ENCODE measurements at regions not wholly inside any gene's neighbourhood (a gene's known extent, or its start where the extent isn't known, plus 50 kb on each side); places are given as distances from the start of the nearest gene placed in this dataset.

DNA sequence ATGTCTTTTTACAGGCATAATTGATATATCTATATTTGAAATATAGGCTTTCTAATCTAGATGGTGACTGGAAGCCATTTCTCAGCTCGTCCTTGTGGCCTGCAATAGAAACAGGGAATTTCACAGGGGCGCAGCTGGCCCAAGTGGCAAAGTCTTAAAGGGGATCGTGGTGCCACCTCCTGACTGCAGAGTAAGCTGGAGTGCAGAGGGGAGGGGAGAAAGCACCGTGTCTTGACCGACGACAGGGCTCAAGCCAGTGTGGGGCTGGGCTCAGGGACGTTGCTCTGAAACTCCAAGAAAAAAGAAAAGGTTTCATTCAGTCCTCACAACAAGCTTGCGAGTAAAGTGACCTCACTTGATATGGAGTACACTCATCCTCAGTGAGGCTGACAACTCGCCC is 255.1 kb downstream of the DCDC2C start:
- no peak for DNase-seq (ENCODE audit: low read depth)
- H3K4me3 ChIP-seq (ENCODE audit: low read depth, low read length): no peak overlapping the region
- TF ChIP-seq, protein P1, sequence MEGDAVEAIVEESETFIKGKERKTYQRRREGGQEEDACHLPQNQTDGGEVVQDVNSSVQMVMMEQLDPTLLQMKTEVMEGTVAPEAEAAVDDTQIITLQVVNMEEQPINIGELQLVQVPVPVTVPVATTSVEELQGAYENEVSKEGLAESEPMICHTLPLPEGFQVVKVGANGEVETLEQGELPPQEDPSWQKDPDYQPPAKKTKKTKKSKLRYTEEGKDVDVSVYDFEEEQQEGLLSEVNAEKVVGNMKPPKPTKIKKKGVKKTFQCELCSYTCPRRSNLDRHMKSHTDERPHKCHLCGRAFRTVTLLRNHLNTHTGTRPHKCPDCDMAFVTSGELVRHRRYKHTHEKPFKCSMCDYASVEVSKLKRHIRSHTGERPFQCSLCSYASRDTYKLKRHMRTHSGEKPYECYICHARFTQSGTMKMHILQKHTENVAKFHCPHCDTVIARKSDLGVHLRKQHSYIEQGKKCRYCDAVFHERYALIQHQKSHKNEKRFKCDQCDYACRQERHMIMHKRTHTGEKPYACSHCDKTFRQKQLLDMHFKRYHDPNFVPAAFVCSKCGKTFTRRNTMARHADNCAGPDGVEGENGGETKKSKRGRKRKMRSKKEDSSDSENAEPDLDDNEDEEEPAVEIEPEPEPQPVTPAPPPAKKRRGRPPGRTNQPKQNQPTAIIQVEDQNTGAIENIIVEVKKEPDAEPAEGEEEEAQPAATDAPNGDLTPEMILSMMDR (conservative IDR thresholded peaks at IDR 0.05; ENCODE audit: low read depth, low read length): no peak

DNA sequence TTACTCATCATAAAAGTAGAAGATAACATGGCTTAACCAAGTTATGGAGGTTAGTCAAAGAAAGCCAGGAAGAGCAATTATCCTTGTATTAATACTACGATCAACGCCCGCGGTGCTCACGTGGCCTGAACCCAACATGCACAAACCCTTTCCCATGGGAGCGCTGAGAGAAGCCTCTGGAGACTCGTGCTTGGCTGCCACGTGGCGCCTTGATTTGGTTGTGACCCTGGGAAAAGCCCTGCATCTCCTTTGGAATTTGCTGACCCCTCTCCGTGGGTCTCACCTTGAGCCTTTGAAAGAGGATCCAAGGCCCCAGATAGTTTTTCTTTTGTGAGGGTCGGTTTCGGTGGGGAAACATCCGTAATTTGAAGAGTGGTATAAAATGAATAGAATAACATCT is 255.6 kb downstream of the DCDC2C start:
- TF ChIP-seq, protein P1 (conservative IDR thresholded peaks at IDR 0.05; ENCODE audit: low read depth, low read length): no peak
- H3K4me3 ChIP-seq (ENCODE audit: low read depth, low read length): no peak overlapping the region
- DNase-seq (ENCODE audit: low read depth): no peak

DNA sequence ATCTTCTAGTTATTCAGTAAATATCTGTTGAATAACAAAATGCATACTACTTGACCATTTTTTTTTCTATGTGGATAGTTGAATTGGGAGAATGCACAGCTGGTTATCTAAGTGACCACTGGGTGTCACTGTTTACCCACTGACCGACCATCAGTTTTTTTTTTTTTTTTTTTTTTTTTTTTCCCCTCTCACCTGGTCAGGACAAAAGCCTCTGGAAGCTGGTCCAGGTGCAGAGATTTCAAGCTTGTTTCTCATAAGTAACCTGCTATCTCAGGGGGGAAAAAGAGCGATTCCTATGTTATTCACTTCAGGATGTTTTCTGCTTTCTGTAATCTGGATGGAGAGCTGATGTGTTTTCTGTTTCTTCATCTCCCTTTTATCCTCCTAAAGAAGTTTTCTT is 256.0 kb downstream of the DCDC2C start:
- no peak overlapping the region for H3K4me3 ChIP-seq (ENCODE audit: low read depth, low read length)
- peak; percentile 57 for DNase-seq (ENCODE audit: low read depth)
- TF ChIP-seq, protein P1 (conservative IDR thresholded peaks at IDR 0.05; ENCODE audit: low read depth, low read length): peak; percentile 79

DNA sequence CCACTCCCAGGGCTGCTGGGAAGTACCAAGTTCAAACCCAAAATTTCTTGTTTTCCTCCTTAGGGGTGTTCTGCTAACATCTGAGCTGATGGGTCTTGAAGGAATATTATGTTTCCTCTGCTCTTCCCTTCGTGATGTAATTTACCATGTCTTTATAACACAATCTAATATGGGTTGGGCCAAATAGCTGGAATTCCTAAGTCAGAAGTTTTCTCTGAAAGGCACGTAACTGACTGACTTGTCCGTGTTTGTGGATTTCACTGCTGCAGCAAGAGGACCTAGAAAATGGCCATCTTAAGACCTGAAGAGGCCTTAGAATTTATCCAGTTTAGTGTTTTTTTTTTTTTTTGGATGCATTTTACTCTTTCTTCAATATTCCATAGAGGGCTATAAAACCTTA is 256.7 kb downstream of the DCDC2C start:
- DNase-seq (ENCODE audit: low read depth): peak; percentile 14
- no peak overlapping the region for H3K4me3 ChIP-seq (ENCODE audit: low read depth, low read length)
- TF ChIP-seq, protein P1 (conservative IDR thresholded peaks at IDR 0.05; ENCODE audit: low read depth, low read length): no peak

DNA sequence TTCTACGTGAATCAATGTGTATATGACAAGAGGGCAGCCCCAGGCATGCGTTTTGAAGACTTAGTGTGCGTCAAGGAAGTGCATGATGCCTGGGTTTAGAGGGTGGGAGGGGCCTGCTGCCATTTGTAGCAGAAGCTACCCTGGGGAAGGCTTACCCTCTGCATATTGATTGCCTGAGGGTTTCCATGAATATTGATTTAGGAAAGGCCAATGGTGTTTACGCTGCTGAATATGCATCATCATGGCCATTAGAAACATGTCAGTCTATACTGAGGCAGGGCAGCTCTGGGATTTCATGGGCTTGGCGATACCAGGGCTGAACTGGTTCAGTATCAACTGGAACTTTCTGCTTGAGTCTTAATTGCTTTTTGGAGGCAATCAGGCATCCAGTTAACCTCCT is 259.3 kb downstream of the DCDC2C start:
- TF ChIP-seq, protein P1 (conservative IDR thresholded peaks at IDR 0.05; ENCODE audit: low read depth, low read length): no peak
- H3K4me3 ChIP-seq (ENCODE audit: low read depth, low read length): no peak overlapping the region
- no peak for DNase-seq (ENCODE audit: low read depth)

DNA sequence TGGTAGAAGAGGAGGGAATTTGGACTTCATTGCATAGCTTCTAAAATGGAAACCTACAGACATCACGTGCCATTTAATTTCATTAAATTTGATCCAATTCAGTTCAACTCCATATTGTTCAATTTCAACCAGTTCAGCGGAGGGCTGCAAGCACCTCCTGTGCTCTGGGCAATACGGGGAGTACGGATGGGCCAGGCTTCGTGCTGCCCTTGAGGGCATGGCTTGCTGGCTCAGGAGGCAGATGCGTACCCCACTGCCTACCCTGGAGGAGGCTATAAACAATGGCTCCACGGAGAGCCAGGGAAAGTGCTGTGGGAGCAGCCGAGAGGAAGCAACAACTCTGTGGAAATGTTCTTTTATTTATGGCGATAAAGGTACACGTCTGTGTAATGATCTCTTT is 261.8 kb downstream of the DCDC2C start:
- TF ChIP-seq, protein P1 (conservative IDR thresholded peaks at IDR 0.05; ENCODE audit: low read depth, low read length): no peak
- DNase-seq (ENCODE audit: low read depth): no peak
- no peak overlapping the region for H3K4me3 ChIP-seq (ENCODE audit: low read depth, low read length)

DNA sequence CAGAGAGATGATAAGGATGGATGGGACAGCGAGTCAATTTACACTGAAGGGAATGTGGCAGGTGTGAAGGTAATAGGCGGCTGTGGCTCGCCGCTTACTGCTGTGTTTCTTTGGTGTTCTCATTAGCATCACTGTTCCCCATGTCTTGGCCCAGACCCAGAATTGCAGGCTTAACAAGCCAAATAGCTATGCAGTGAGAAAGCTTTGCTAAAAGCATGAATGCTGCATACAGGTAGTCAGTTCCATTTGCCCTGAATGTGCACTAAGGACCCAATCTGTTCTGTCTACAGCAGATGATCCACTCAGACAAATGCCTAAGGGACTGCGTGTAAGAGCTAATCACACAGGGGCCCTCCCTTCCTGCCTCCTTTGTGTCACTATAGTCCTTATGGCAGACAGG is 262.6 kb downstream of the DCDC2C start:
- no peak for DNase-seq (ENCODE audit: low read depth)
- no peak overlapping the region for H3K4me3 ChIP-seq (ENCODE audit: low read depth, low read length)
- TF ChIP-seq, protein P1 (conservative IDR thresholded peaks at IDR 0.05; ENCODE audit: low read depth, low read length): no peak

Data from choroid plexus epithelial cell (primary cell).